Neural progenitor cell (in vitro differentiated cells): ENCODE measurements at regions not wholly inside any gene's neighbourhood (a gene's known extent, or its start where the extent isn't known, plus 50 kb on each side); places are given as distances from the start of the nearest gene placed in this dataset.
"Not testable (repeated sequence)": the region's sequence is repeated elsewhere in the genome, so short reads cannot be mapped to it uniquely, and the experiment has no call there.

Experiments used
- DNase-seq: peaks from one replicate; pipeline ENCODE4 v3.0.0-alpha.2; 2016; ENCODE audit warnings: low spot score
- H2AFZ ChIP-seq: fragments of 200-600 bp; sonication (generic); replicated peaks from 2 replicates; pipeline ENCODE4 v1.6.1; 2016; ENCODE audit warnings: antibody characterized with exemption
- H3F3A ChIP-seq: fragments of 200-600 bp; sonication (generic); 2 replicates; pipeline ENCODE4 v1.6.1; 2016; ENCODE audit warnings: antibody characterized with exemption, low read depth
- H3K27ac ChIP-seq: fragments of 200-600 bp; sonication (generic); 2 replicates; pipeline ENCODE4 v1.5.1; 2016; ENCODE audit warnings: mild to moderate bottlenecking
- H3K27me3 ChIP-seq: fragments of 200-600 bp; sonication (generic); 2 replicates; pipeline ENCODE4 v1.6.1; 2016; ENCODE audit warnings: mild to moderate bottlenecking, moderate library complexity
- H3K36me3 ChIP-seq: fragments of 200-600 bp; sonication (generic); 2 replicates; pipeline ENCODE4 v1.5.1; 2016
- H3K4me1 ChIP-seq: fragments of 200-600 bp; sonication (generic); 2 replicates; pipeline ENCODE4 v1.6.1; 2016; ENCODE audit warnings: mixed run types
- H3K4me2 ChIP-seq: fragments of 200-600 bp; sonication (generic); 2 replicates; pipeline ENCODE4 v1.6.1; 2016
- H3K4me3 ChIP-seq: fragments of 200-600 bp; sonication (generic); 2 replicates; pipeline ENCODE4 v1.5.1; 2016
- H3K79me2 ChIP-seq: fragments of 200-600 bp; sonication (generic); 2 replicates; pipeline ENCODE4 v1.6.1; 2016; ENCODE audit warnings: low read depth
- H3K9ac ChIP-seq: fragments of 200-600 bp; sonication (generic); 2 replicates; pipeline ENCODE4 v1.6.1; 2016
- H3K9me3 ChIP-seq: fragments of 200-600 bp; sonication (generic); 2 replicates; pipeline ENCODE4 v1.5.1; 2016; ENCODE audit warnings: low read depth
- H4K20me1 ChIP-seq: fragments of 200-600 bp; sonication (generic); 2 replicates; pipeline ENCODE4 v1.6.1; 2016; ENCODE audit warnings: low read depth
- H3K27ac Mint-ChIP-seq: 3 replicates; pipeline ENCODE4 v1.8.0; 2021; ENCODE audit warnings: mixed read lengths
- H3K27me3 Mint-ChIP-seq: 2 replicates; pipeline ENCODE4 v1.8.0; 2022; ENCODE audit warnings: low read depth, mild to moderate bottlenecking, inconsistent platforms, moderate library complexity, mixed read lengths; ENCODE audit not compliant: insufficient read depth
- H3K36me3 Mint-ChIP-seq: 3 replicates; pipeline ENCODE4 v1.8.0; 2021; ENCODE audit warnings: mixed read lengths
- H3K4me1 Mint-ChIP-seq: 3 replicates; pipeline ENCODE4 v1.8.0; 2021; ENCODE audit warnings: mixed read lengths
- H3K4me3 Mint-ChIP-seq: 3 replicates; pipeline ENCODE4 v1.8.0; 2021; ENCODE audit warnings: mild to moderate bottlenecking, moderate library complexity, mixed read lengths
- H3K9me3 Mint-ChIP-seq: 3 replicates; pipeline ENCODE4 v1.8.0; 2020; ENCODE audit warnings: mixed read lengths
- EZH2 ChIP-seq: fragments of 200-600 bp; sonication (generic); IDR thresholded peaks from 2 replicates; pipeline ENCODE4 v1.6.1; 2017; ENCODE audit warnings: antibody characterized with exemption, mild to moderate bottlenecking, moderate library complexity
- EZH2phosphoT487 ChIP-seq: fragments of 200-600 bp; sonication (generic); IDR thresholded peaks from 2 replicates; pipeline ENCODE4 v1.6.1; 2017; ENCODE audit warnings: antibody characterized with exemption
- TF ChIP-seq, protein P1 (sequence below): fragments of 200-600 bp; sonication (generic); IDR thresholded peaks from 2 replicates; pipeline ENCODE4 v1.5.1; 2017; ENCODE audit warnings: antibody characterized with exemption, mild to moderate bottlenecking

DNA sequence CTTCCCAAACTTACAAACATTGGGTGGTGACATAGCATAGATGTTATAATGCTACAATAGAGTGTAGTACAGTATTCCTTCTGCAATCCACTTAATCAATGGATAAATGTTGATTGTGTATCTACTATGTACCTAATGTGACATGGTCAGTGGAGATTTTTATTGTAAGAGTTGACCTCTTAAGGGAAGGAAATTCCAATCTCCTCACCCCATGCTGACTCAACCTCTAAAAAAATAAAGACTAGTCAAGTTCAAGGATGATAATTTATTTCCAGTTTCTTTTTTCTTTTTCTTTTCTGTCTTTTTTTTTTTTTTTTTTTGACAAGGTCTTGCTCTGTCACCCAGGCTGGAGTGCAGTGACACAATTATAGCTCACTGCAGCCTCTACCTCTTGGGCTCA lies 206.5 kb upstream of the STS start:
- H3K27ac Mint-ChIP-seq: no peak overlapping the region
- Histone ChIP-seq H3K4me1 (no peaks in the 10 kb centered on the region), H3K9me3 (no peaks in the 10 kb centered on the region), H3K79me2 (no peaks in the 10 kb centered on the region), H3K27me3 (no peaks in the 10 kb centered on the region), H3K4me2 (no peak overlapping the region), H2AFZ (no peak overlapping the region), H3F3A (no peaks in the 10 kb centered on the region), H3K4me3 (no peak overlapping the region), H3K27ac (no peak overlapping the region), H3K36me3 (no peaks in the 10 kb centered on the region), H4K20me1 (no peaks in the 10 kb centered on the region), H3K9ac (no peak overlapping the region)
- H3K4me1 Mint-ChIP-seq: no peaks in the 10 kb centered on the region
- H3K4me3 Mint-ChIP-seq: no peak overlapping the region
- H3K27me3 Mint-ChIP-seq: peaks cover 3% of the 10 kb centered on the region
- H3K36me3 Mint-ChIP-seq: no peaks in the 10 kb centered on the region
- DNase-seq: no peak
- no peak for TF ChIP-seq EZH2phosphoT487
- TF ChIP-seq, protein P1, sequence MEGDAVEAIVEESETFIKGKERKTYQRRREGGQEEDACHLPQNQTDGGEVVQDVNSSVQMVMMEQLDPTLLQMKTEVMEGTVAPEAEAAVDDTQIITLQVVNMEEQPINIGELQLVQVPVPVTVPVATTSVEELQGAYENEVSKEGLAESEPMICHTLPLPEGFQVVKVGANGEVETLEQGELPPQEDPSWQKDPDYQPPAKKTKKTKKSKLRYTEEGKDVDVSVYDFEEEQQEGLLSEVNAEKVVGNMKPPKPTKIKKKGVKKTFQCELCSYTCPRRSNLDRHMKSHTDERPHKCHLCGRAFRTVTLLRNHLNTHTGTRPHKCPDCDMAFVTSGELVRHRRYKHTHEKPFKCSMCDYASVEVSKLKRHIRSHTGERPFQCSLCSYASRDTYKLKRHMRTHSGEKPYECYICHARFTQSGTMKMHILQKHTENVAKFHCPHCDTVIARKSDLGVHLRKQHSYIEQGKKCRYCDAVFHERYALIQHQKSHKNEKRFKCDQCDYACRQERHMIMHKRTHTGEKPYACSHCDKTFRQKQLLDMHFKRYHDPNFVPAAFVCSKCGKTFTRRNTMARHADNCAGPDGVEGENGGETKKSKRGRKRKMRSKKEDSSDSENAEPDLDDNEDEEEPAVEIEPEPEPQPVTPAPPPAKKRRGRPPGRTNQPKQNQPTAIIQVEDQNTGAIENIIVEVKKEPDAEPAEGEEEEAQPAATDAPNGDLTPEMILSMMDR: no peak
- no peak for TF ChIP-seq EZH2
- H3K9me3 Mint-ChIP-seq: no peaks in the 10 kb centered on the region

- not testable (repeated sequence) for H3K4me3 ChIP-seq, H3K4me2 ChIP-seq, H3F3A ChIP-seq, H3K27ac ChIP-seq, H3K27me3 Mint-ChIP-seq, H2AFZ ChIP-seq, H3K9ac ChIP-seq, H3K36me3 Mint-ChIP-seq, H3K9me3 Mint-ChIP-seq, H3K36me3 ChIP-seq, H3K27me3 ChIP-seq, H4K20me1 ChIP-seq, H3K4me3 Mint-ChIP-seq, H3K27ac Mint-ChIP-seq, DNase-seq, H3K9me3 ChIP-seq, H3K4me1 ChIP-seq, H3K79me2 ChIP-seq
- peaks cover 20% of the 10 kb centered on the region for H3K4me1 Mint-ChIP-seq
Measured at GRCh38 chrX:6932942-6933341, 214.6 kb upstream of the STS start.

DNA sequence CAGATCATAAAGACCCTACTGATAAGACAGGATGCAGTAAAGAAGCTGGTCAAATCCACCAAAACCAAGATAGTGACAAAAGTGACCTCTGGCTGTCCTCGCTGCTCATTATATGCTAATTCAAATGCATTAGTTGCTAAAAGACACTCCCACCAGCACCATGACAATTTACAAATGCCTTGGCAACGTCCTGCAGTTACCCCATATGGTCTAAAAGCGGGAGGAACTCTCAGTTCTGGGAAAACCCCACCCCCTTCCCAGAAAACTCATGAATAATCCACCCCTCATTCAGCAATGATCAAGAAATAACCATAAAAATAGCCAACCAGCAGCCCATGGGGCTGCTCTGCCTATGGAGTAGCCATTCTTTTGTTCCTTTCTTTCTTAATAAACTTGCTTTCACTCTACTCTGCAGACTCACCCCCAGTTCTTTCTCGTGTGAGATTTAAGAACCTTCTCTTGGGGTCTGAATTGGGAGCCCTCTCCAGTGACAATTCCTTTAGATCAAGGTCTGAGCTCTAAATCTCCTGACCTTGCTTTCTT lies 217.1 kb upstream of the STS start:
- no peak for DNase-seq
- H3K79me2 ChIP-seq: no peaks in the 10 kb centered on the region
- no peak overlapping the region for H2AFZ ChIP-seq
- no peak overlapping the region for H3K4me3 ChIP-seq
- no peak overlapping the region for H3K27ac ChIP-seq
- Mint-ChIP-seq H3K9me3 (peaks cover 8% of the 10 kb centered on the region), H3K4me1 (peaks cover 20% of the 10 kb centered on the region), H3K4me3 (no peak overlapping the region), H3K27ac (peak overlapping the region; percentile 93), H3K36me3 (peaks cover 2% of the 10 kb centered on the region), H3K27me3 (peaks cover 10% of the 10 kb centered on the region)
- H3F3A ChIP-seq: no peaks in the 10 kb centered on the region
- no peaks in the 10 kb centered on the region for H3K27me3 ChIP-seq
- H3K9me3 ChIP-seq: no peaks in the 10 kb centered on the region
- H3K9ac ChIP-seq: no peak overlapping the region
- no peak overlapping the region for H3K4me2 ChIP-seq
- no peaks in the 10 kb centered on the region for H3K36me3 ChIP-seq
- TF ChIP-seq EZH2 (no peak), EZH2phosphoT487 (no peak)
- TF ChIP-seq, protein P1: no peak
- no peaks in the 10 kb centered on the region for H3K4me1 ChIP-seq
- no peaks in the 10 kb centered on the region for H4K20me1 ChIP-seq

DNA sequence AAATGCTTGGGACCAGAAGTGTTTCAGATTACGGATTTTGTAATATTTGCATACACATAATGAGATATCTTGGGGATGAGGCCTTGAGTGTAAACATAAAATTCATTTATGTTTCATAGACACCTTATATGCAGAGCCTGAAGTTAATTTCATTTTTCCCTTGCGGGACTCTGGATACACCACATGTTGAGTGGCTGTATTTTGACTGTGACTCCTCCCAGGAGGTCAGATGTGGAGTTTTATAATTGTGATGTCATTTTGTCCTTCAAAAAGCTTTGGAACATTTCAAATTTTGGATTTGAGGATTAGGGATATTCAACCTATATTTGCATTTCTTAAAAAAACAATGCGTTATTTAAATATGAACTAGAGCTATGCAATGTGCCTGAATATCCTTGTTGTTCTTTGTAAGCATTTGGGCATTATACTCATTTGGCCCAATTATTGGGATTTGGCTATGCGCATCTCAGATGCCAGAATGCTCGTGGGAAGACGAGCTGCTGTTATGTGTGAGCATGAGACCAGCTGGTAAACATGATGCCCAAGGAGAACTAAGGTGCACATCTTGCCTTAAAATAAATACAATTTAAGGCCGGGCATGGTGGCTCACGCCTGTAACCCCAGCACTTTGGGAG lies 223.0 kb upstream of the STS start:
- no peak overlapping the region for H3K27ac Mint-ChIP-seq
- TF ChIP-seq EZH2phosphoT487 (no peak), EZH2 (no peak)
- TF ChIP-seq, protein P1: no peak
- no peak for DNase-seq

More for the DNA sequence above, 223.0 kb upstream of the STS start:
- Mint-ChIP-seq H3K36me3 (peaks cover 2% of the 10 kb centered on the region), H3K27me3 (peaks cover 2% of the 10 kb centered on the region), H3K4me3 (no peak overlapping the region), H3K4me1 (no peaks in the 10 kb centered on the region), H3K9me3 (peaks cover 5% of the 10 kb centered on the region)
- H3K27me3 ChIP-seq: no peaks in the 10 kb centered on the region
- H3K79me2 ChIP-seq: no peaks in the 10 kb centered on the region
- no peak overlapping the region for H3K9ac ChIP-seq
- no peaks in the 10 kb centered on the region for H3K9me3 ChIP-seq
- no peaks in the 10 kb centered on the region for H4K20me1 ChIP-seq
- H2AFZ ChIP-seq: no peak overlapping the region
- H3F3A ChIP-seq: no peaks in the 10 kb centered on the region
- no peak overlapping the region for H3K27ac ChIP-seq
- H3K4me2 ChIP-seq: no peak overlapping the region
- H3K36me3 ChIP-seq: no peaks in the 10 kb centered on the region
- H3K4me1 ChIP-seq: no peaks in the 10 kb centered on the region
- H3K4me3 ChIP-seq: no peak overlapping the region
